ENCODE measurements at regions not wholly inside any gene's neighbourhood (a gene's known extent, or its start where the extent isn't known, plus 50 kb on each side); places are given as distances from the start of the nearest gene placed in this dataset.

- peak; percentile 44 for DNase-seq (ENCODE audit: low read depth)
- in situ Hi-C loops (cut with HindIII; ENCODE audit: low sequenced_read_pairs) = no loop called here
- peak; percentile 74 for TF ChIP-seq CTCF (IDR thresholded peaks at IDR 0.05; ENCODE audit: low read depth, low read length, missing control alignments)
- peak overlapping the region; percentile 24 for H3K4me3 ChIP-seq (ENCODE audit: low read depth, low read length)
Measured at GRCh38 chrX:20530406-20530921, 263.8 kb upstream of the RPS6KA3 start.

GRCh38 chrX:20529711-20530110 lies 263.0 kb upstream of the RPS6KA3 start:
- DNase-seq (ENCODE audit: low read depth) = no peak
- H3K4me3 ChIP-seq (ENCODE audit: low read depth, low read length) = no peak overlapping the region
- TF ChIP-seq CTCF (IDR thresholded peaks at IDR 0.05; ENCODE audit: low read depth, low read length, missing control alignments) = no peak
- in situ Hi-C loops (cut with HindIII; ENCODE audit: low sequenced_read_pairs) = no loop called here

GRCh38 chrX:20529301-20529700 lies 262.6 kb upstream of the RPS6KA3 start:
- TF ChIP-seq CTCF (IDR thresholded peaks at IDR 0.05; ENCODE audit: low read depth, low read length, missing control alignments) = no peak
- H3K4me3 ChIP-seq (ENCODE audit: low read depth, low read length) = no peak overlapping the region
- no peak for DNase-seq (ENCODE audit: low read depth)
- in situ Hi-C loops (cut with HindIII; ENCODE audit: low sequenced_read_pairs) = no loop called here

- in situ Hi-C loops (cut with HindIII; ENCODE audit: low sequenced_read_pairs) = no loop called here
- DNase-seq (ENCODE audit: low read depth) = no peak
- H3K4me3 ChIP-seq (ENCODE audit: low read depth, low read length) = no peak overlapping the region
- peak; percentile 25 for TF ChIP-seq CTCF (IDR thresholded peaks at IDR 0.05; ENCODE audit: low read depth, low read length, missing control alignments)
Measured at GRCh38 chrX:20527558-20528011, 260.9 kb upstream of the RPS6KA3 start.

GRCh38 chrX:20527041-20527440 lies 260.3 kb upstream of the RPS6KA3 start:
- TF ChIP-seq CTCF (IDR thresholded peaks at IDR 0.05; ENCODE audit: low read depth, low read length, missing control alignments) = no peak
- DNase-seq (ENCODE audit: low read depth) = no peak
- in situ Hi-C loops (cut with HindIII; ENCODE audit: low sequenced_read_pairs) = no loop called here
- H3K4me3 ChIP-seq (ENCODE audit: low read depth, low read length) = no peak overlapping the region

GRCh38 chrX:20523626-20524312 lies 257.1 kb upstream of the RPS6KA3 start:
- no peak for TF ChIP-seq CTCF (IDR thresholded peaks at IDR 0.05; ENCODE audit: low read depth, low read length, missing control alignments)
- in situ Hi-C loops (cut with HindIII; ENCODE audit: low sequenced_read_pairs) = no loop called here
- DNase-seq (ENCODE audit: low read depth) = no peak
- H3K4me3 ChIP-seq (ENCODE audit: low read depth, low read length) = no peak overlapping the region

Data from astrocyte of the cerebellum (primary cell).